ENCODE measurements at regions not wholly inside any gene's neighbourhood (a gene's known extent, or its start where the extent isn't known, plus 50 kb on each side); places are given as distances from the start of the nearest gene placed in this dataset.
"Not testable (repeated sequence)": the region's sequence is repeated elsewhere in the genome, so short reads cannot be mapped to it uniquely, and the experiment has no call there.

- no peak for DNase-seq (ENCODE audit: extremely low read depth in 1 of 2, low read depth in 1 of 2)
These were observed 1241.7 kb downstream of the GATA3 start for GRCh38 chr10:9296190-9296589.

GRCh38 chr10:9297580-9297979, 1243.1 kb downstream of the GATA3 start:
- DNase-seq (ENCODE audit: extremely low read depth in 1 of 2, low read depth in 1 of 2) = no peak

- DNase-seq (ENCODE audit: extremely low read depth in 1 of 2, low read depth in 1 of 2) = no peak
These were observed 1245.5 kb downstream of the GATA3 start for GRCh38 chr10:9299966-9300365.

GRCh38 chr10:9301148-9301547, 1246.7 kb downstream of the GATA3 start:
- DNase-seq (ENCODE audit: extremely low read depth in 1 of 2, low read depth in 1 of 2) = no peak

GRCh38 chr10:9301554-9301953, 1247.1 kb downstream of the GATA3 start:
- no peak for DNase-seq (ENCODE audit: extremely low read depth in 1 of 2, low read depth in 1 of 2)

GRCh38 chr10:9302140-9302746, 1247.8 kb downstream of the GATA3 start:
- DNase-seq (ENCODE audit: extremely low read depth in 1 of 2, low read depth in 1 of 2) = no peak

GRCh38 chr10:9305018-9305655, 1250.6 kb downstream of the GATA3 start:
- no peak for DNase-seq (ENCODE audit: extremely low read depth in 1 of 2, low read depth in 1 of 2)

- no peak for DNase-seq (ENCODE audit: extremely low read depth in 1 of 2, low read depth in 1 of 2)
These were observed 1257.4 kb downstream of the GATA3 start for GRCh38 chr10:9311702-9312499.

GRCh38 chr10:9315292-9315691, 1260.8 kb downstream of the GATA3 start:
- no peak for DNase-seq (ENCODE audit: extremely low read depth in 1 of 2, low read depth in 1 of 2)

- DNase-seq (ENCODE audit: extremely low read depth in 1 of 2, low read depth in 1 of 2) = no peak
These were observed 1277.1 kb downstream of the GATA3 start for GRCh38 chr10:9331583-9332008.

- no peak for DNase-seq (ENCODE audit: extremely low read depth in 1 of 2, low read depth in 1 of 2)
These were observed 1279.8 kb downstream of the GATA3 start for GRCh38 chr10:9334270-9334669.

- no peak for DNase-seq (ENCODE audit: extremely low read depth in 1 of 2, low read depth in 1 of 2)
These were observed 1285.2 kb downstream of the GATA3 start for GRCh38 chr10:9339716-9340115.

- no peak for DNase-seq (ENCODE audit: extremely low read depth in 1 of 2, low read depth in 1 of 2)
These were observed 1288.5 kb downstream of the GATA3 start for GRCh38 chr10:9342885-9343570.

GRCh38 chr10:9347933-9348332, 1293.4 kb downstream of the GATA3 start:
- not testable (repeated sequence) for DNase-seq (ENCODE audit: extremely low read depth in 1 of 2, low read depth in 1 of 2)

GRCh38 chr10:9357471-9357870, 1303.0 kb downstream of the GATA3 start:
- no peak for DNase-seq (ENCODE audit: extremely low read depth in 1 of 2, low read depth in 1 of 2)

GRCh38 chr10:9362721-9363120, 1308.2 kb downstream of the GATA3 start:
- no peak for DNase-seq (ENCODE audit: extremely low read depth in 1 of 2, low read depth in 1 of 2)

GRCh38 chr10:9379183-9379582, 1324.7 kb downstream of the GATA3 start:
- DNase-seq (ENCODE audit: extremely low read depth in 1 of 2, low read depth in 1 of 2) = no peak

- no peak for DNase-seq (ENCODE audit: extremely low read depth in 1 of 2, low read depth in 1 of 2)
These were observed 1327.4 kb downstream of the GATA3 start for GRCh38 chr10:9381733-9382532.

- DNase-seq (ENCODE audit: extremely low read depth in 1 of 2, low read depth in 1 of 2) = no peak
These were observed 1328.0 kb downstream of the GATA3 start for GRCh38 chr10:9382533-9382866.

GRCh38 chr10:9390516-9390915, 1336.0 kb downstream of the GATA3 start:
- no peak for DNase-seq (ENCODE audit: extremely low read depth in 1 of 2, low read depth in 1 of 2)

Data from stimulated activated CD8-positive, alpha-beta memory T cell treated with anti-CD3 and anti-CD28 coated beads, Interleukin-7, amount 100 ng/mL, for 48 hours (primary cell).